H1 (cell line): ENCODE measurements at regions not wholly inside any gene's neighbourhood (a gene's known extent, or its start where the extent isn't known, plus 50 kb on each side); places are given as distances from the start of the nearest gene placed in this dataset.

ENCODE experiments used
- CTCF ChIA-PET: fragments of 300-600 bp; sonication (Branson Sonifier 250); formaldehyde crosslinking; loops from one replicate; lab custom pipeline; 2021; ENCODE audit not compliant: partially characterized antibody; lab: Charles Lee
- POLR2A ChIA-PET: fragments of 300-600 bp; sonication (Branson Sonifier 250); formaldehyde crosslinking; loops from one replicate; lab custom pipeline; 2021; ENCODE audit warnings: inconsistent platforms; ENCODE audit not compliant: partially characterized antibody; lab: Charles Lee
- DNase-seq, 2 experiments: peaks; one replicate each; pipeline versions ENCODE4 v3.0.0 to v3.0.0-alpha.2; 2010 to 2022; ENCODE audit warnings: low spot score in 2 of 2, low read depth in 1 of 2, mixed read lengths in 1 of 2
- FAIRE-seq: peaks from 2 replicates; lab custom pipeline; 2011; peaks lifted over from hg19 to GRCh38; lab: Jason Lieb, UNC
- H2AFZ ChIP-seq: 2 replicates; pipeline ENCODE4 v1.8.1; 2012; ENCODE audit warnings: low read length, inconsistent platforms
- H2AK5ac ChIP-seq: 2 replicates; pipeline ENCODE4 v1.6.1; 2013; ENCODE audit warnings: low read depth, low read length
- H2BK120ac ChIP-seq: replicated peaks from 2 replicates; pipeline ENCODE3; 2013; ENCODE audit warnings: low read depth, low read length, inconsistent platforms
- H2BK12ac ChIP-seq: 2 replicates; pipeline ENCODE4 v1.6.1; 2013; ENCODE audit warnings: low read depth, low read length
- H2BK15ac ChIP-seq: 2 replicates; pipeline ENCODE4 v1.6.1; 2013; ENCODE audit warnings: low read length
- H2BK20ac ChIP-seq: 2 replicates; pipeline ENCODE4 v1.6.1; 2013; ENCODE audit warnings: low read length
- H2BK5ac ChIP-seq: 2 replicates; pipeline ENCODE4 v1.6.1; 2013; ENCODE audit warnings: low read depth, low read length
- H3K14ac ChIP-seq: 2 replicates; pipeline ENCODE4 v1.6.1; 2013; ENCODE audit warnings: inconsistent platforms; ENCODE audit not compliant: insufficient read length
- H3K18ac ChIP-seq: 2 replicates; pipeline ENCODE4 v1.6.1; 2013; ENCODE audit warnings: low read length; ENCODE audit errors: extremely low read depth
- H3K23ac ChIP-seq: 2 replicates; pipeline ENCODE4 v1.6.1; 2013; ENCODE audit warnings: inconsistent platforms; ENCODE audit not compliant: insufficient read length
- H3K23me2 ChIP-seq: 2 replicates; pipeline ENCODE4 v1.6.1; 2013; ENCODE audit warnings: low read depth, low read length
- H3K27ac ChIP-seq: 2 replicates; pipeline ENCODE4 v1.6.1; 2011; ENCODE audit warnings: low read depth, low read length, inconsistent platforms
- H3K27me3 ChIP-seq, 4 experiments: replicated peaks in 1 of 4; 1 replicate in 1 of 4; 2 replicates in 3 of 4; pipeline versions ENCODE4 v1.6.1 to v1.8.1; 2011 to 2013; ENCODE audit warnings: low read length in 3 of 4, mild to moderate bottlenecking in 3 of 4, inconsistent platforms in 2 of 4, mixed read lengths in 2 of 4, moderate library complexity in 1 of 4; ENCODE audit not compliant: control insufficient read depth in 3 of 4, insufficient read depth in 3 of 4; ENCODE audit errors: extremely low read depth in 1 of 4
- H3K36me3 ChIP-seq, 4 experiments: 2 replicates each; pipeline versions ENCODE4 v1.6.1 to v1.8.1; 2011 to 2013; ENCODE audit warnings: mild to moderate bottlenecking in 4 of 4, low read length in 3 of 4, moderate library complexity in 2 of 4, control low read depth in 1 of 4, inconsistent platforms in 1 of 4; ENCODE audit not compliant: insufficient read depth in 4 of 4, control insufficient read depth in 2 of 4
- H3K4ac ChIP-seq: replicated peaks from 2 replicates; pipeline ENCODE3; 2013; ENCODE audit warnings: low read length, low read depth, mixed read lengths, inconsistent platforms; ENCODE audit not compliant: insufficient read length
- H3K4me1 ChIP-seq, 4 experiments: replicated peaks in 1 of 4; 1 replicate in 1 of 4; 2 replicates in 3 of 4; pipeline versions ENCODE4 v1.6.1 to v1.8.1; 2011 to 2013; ENCODE audit warnings: low read length in 3 of 4, inconsistent platforms in 2 of 4, mixed read lengths in 1 of 4; ENCODE audit not compliant: insufficient read depth in 4 of 4, control insufficient read depth in 3 of 4
- H3K4me2 ChIP-seq, 2 experiments: 2 replicates each; pipeline versions ENCODE4 v1.6.1 to v1.8.1; 2011 to 2013; ENCODE audit warnings: low read depth in 2 of 2, low read length in 2 of 2, control low read depth in 1 of 2, inconsistent platforms in 1 of 2, mild to moderate bottlenecking in 1 of 2; ENCODE audit not compliant: insufficient read depth in 1 of 2
- H3K4me3 ChIP-seq, 4 experiments: fragments of 200-600, 300-600 bp in 1 of 4; sonication (generic), shearing (Covaris generic), sonication (Bioruptor Twin) in 1 of 4; 2 replicates each; pipeline versions ENCODE4 v1.5.1 to v1.8.1; 2011 to 2016; ENCODE audit warnings: low read length in 4 of 4, low read depth in 3 of 4, control low read depth in 2 of 4, inconsistent platforms in 2 of 4, mild to moderate bottlenecking in 2 of 4, mixed read lengths in 1 of 4, moderate library complexity in 1 of 4; ENCODE audit not compliant: insufficient read depth in 2 of 4; ENCODE audit errors: extremely low read depth in 1 of 4
- H3K56ac ChIP-seq: replicated peaks from 2 replicates; pipeline ENCODE3; 2013; ENCODE audit warnings: low read depth, mild to moderate bottlenecking, mixed read lengths, low read length, inconsistent platforms; ENCODE audit not compliant: insufficient read length
- H3K79me1 ChIP-seq: 2 replicates; pipeline ENCODE4 v1.6.1; 2013; ENCODE audit warnings: low read depth, low read length, control low read depth
- H3K79me2 ChIP-seq, 2 experiments: 2 replicates each; pipeline versions ENCODE4 v1.6.1 to v1.8.1; 2012 to 2013; ENCODE audit warnings: low read length in 2 of 2, mild to moderate bottlenecking in 2 of 2, inconsistent platforms in 1 of 2; ENCODE audit not compliant: insufficient read depth in 2 of 2, control insufficient read depth in 1 of 2
- H3K9ac ChIP-seq, 4 experiments: replicated peaks in 1 of 4; 1 replicate in 1 of 4; 2 replicates in 3 of 4; pipeline versions ENCODE4 v1.6.1 to v1.8.1; 2011 to 2013; ENCODE audit warnings: low read depth in 3 of 4, low read length in 3 of 4, control low read depth in 2 of 4, mild to moderate bottlenecking in 2 of 4, moderate library complexity in 2 of 4, inconsistent platforms in 1 of 4; ENCODE audit errors: extremely low read depth in 1 of 4
- H3K9me3 ChIP-seq, 2 experiments: 2 replicates each; pipeline versions ENCODE4 v1.6.1 to v1.8.1; 2012 to 2013; ENCODE audit warnings: mild to moderate bottlenecking in 2 of 2, moderate library complexity in 2 of 2, control low read depth in 1 of 2, inconsistent platforms in 1 of 2, low read depth in 1 of 2, low read length in 1 of 2, mixed read lengths in 1 of 2; ENCODE audit not compliant: insufficient read depth in 2 of 2
- H4K20me1 ChIP-seq, 2 experiments: replicated peaks in 1 of 2; 2 replicates each; pipeline versions ENCODE3 to v1.8.1; 2011 to 2013; ENCODE audit warnings: inconsistent platforms in 2 of 2, low read length in 2 of 2, mild to moderate bottlenecking in 1 of 2; ENCODE audit not compliant: insufficient read depth in 2 of 2, control insufficient read depth in 1 of 2
- H4K5ac ChIP-seq: 2 replicates; pipeline ENCODE4 v1.6.1; 2013; ENCODE audit warnings: low read length, low read depth, mixed read lengths, inconsistent platforms; ENCODE audit not compliant: insufficient read length
- H4K8ac ChIP-seq: 2 replicates; pipeline ENCODE4 v1.8.0; 2013; ENCODE audit warnings: mild to moderate bottlenecking, moderate library complexity, low read length, inconsistent platforms; ENCODE audit not compliant: insufficient read depth; ENCODE audit errors: extremely low read depth
- H4K91ac ChIP-seq: replicated peaks from 2 replicates; pipeline ENCODE3; 2013; ENCODE audit warnings: low read length, mixed read lengths, inconsistent platforms; ENCODE audit not compliant: insufficient read length
- BACH1 ChIP-seq: IDR thresholded peaks from 2 replicates; pipeline ENCODE4 v1.6.1; 2012; ENCODE audit warnings: low read length, improper control_type of control experiment
- CEBPB ChIP-seq: IDR thresholded peaks from 2 replicates; pipeline ENCODE4 v1.6.1; 2012; ENCODE audit warnings: low read depth, low read length
- CHD2 ChIP-seq: IDR thresholded peaks from 2 replicates; pipeline ENCODE4 v1.6.1; 2012; ENCODE audit warnings: low read length, improper control_type of control experiment
- EP300 ChIP-seq, 2 experiments: IDR thresholded peaks; 1 replicate in 1 of 2; 2 replicates in 1 of 2; pipeline ENCODE4 v1.6.1; 2011 to 2012; ENCODE audit warnings: low read depth in 2 of 2, low read length in 2 of 2, mild to moderate bottlenecking in 2 of 2, borderline replicate concordance in 1 of 2, inconsistent platforms in 1 of 2, moderate library complexity in 1 of 2
- FOSL1 ChIP-seq: IDR thresholded peaks from 2 replicates; pipeline ENCODE4 v1.6.1; 2011; ENCODE audit warnings: mild to moderate bottlenecking, low read depth, low read length, moderate library complexity; ENCODE audit not compliant: insufficient read depth
- JUND ChIP-seq: IDR thresholded peaks from 2 replicates; pipeline ENCODE4 v1.6.1; 2011; ENCODE audit warnings: mild to moderate bottlenecking, improper control_type of control experiment, low read length
- NRF1 ChIP-seq: IDR thresholded peaks from 2 replicates; pipeline ENCODE4 v1.6.1; 2011; ENCODE audit warnings: mild to moderate bottlenecking, low read depth, low read length, improper control_type of control experiment
- POLR2A ChIP-seq, 2 experiments: IDR thresholded peaks; 1 replicate in 1 of 2; 2 replicates in 1 of 2; pipeline ENCODE4 v1.6.1; 2011; ENCODE audit warnings: low read depth in 2 of 2, low read length in 2 of 2, mild to moderate bottlenecking in 2 of 2; ENCODE audit errors: control extremely low read depth in 1 of 2
- RBBP5 ChIP-seq: IDR thresholded peaks from 2 replicates; pipeline ENCODE4 v1.7.1; 2012; ENCODE audit warnings: low read depth, mild to moderate bottlenecking, inconsistent platforms, low read length, moderate library complexity, borderline replicate concordance
- RFX5 ChIP-seq: IDR thresholded peaks from 2 replicates; pipeline ENCODE4 v1.6.1; 2011; ENCODE audit warnings: low read depth, low read length, improper control_type of control experiment, borderline replicate concordance
- RXRA ChIP-seq: IDR thresholded peaks from 2 replicates; pipeline ENCODE4 v1.6.1; 2011; ENCODE audit warnings: low read depth, mild to moderate bottlenecking, low read length, moderate library complexity; ENCODE audit not compliant: insufficient read depth
- USF2 ChIP-seq: IDR thresholded peaks from 2 replicates; pipeline ENCODE4 v1.6.1; 2011; ENCODE audit warnings: low read length, improper control_type of control experiment
- WGBS, 2 experiments: shearing (Covaris generic) in 1 of 2; methylation state at CpG; one replicate each; pipeline versions ENCODE4 v1.1.6 to v1.1.7; 2013 to 2015; ENCODE audit warnings: low lambda C conversion rate in 2 of 2, mixed read lengths in 2 of 2, inconsistent platforms in 1 of 2, low coverage in 1 of 2, missing lambda C conversion rate in 1 of 2; ENCODE audit not compliant: insufficient replicate concordance in 2 of 2, insufficient coverage in 1 of 2, insufficient read length in 1 of 2; ENCODE audit errors: extremely low coverage in 1 of 2, missing lambda C conversion rate in 1 of 2; 5-methylcytosine and 5-hydroxymethylcytosine counted together
- TF ChIP-seq, protein P1 (sequence below): IDR thresholded peaks from 2 replicates; pipeline ENCODE4 v1.6.1; 2012; ENCODE audit warnings: low read length, inconsistent platforms

- Histone ChIP-seq H3K36me3 (no peaks in the 10 kb centered on the region), H3K23ac (no peak overlapping the region), H2AK5ac (no peak overlapping the region), H3K18ac (no peak overlapping the region), H2BK15ac (no peak overlapping the region), H2BK20ac (no peak overlapping the region), H4K91ac (no peak overlapping the region), H3K23me2 (no peaks in the 10 kb centered on the region), H4K8ac (no peak overlapping the region), H3K27me3 (no peaks in the 10 kb centered on the region; a peak in 1 of 7 replicates), H3K9me3 (no peaks in the 10 kb centered on the region; a peak in 1 of 4 replicates), H2BK120ac (no peak overlapping the region), H3K9ac (peak overlapping the region in 1 of 4 experiments; percentile 25; a peak in 1 of 7 replicates), H2BK12ac (no peak overlapping the region), H4K20me1 (no peaks in the 10 kb centered on the region), H3K79me2 (no peaks in the 10 kb centered on the region), H3K14ac (no peak overlapping the region), H3K4me2 (no peak overlapping the region), H3K4ac (no peak overlapping the region), H3K56ac (no peak overlapping the region), H3K4me1 (no peaks in the 10 kb centered on the region), H4K5ac (no peak overlapping the region), H2AFZ (no peak overlapping the region), H3K4me3 (no peak overlapping the region), H3K27ac (no peak overlapping the region), H2BK5ac (no peak overlapping the region), H3K79me1 (no peaks in the 10 kb centered on the region)
- FAIRE-seq = no peak
- 73% methylated on average over 5 of the region's 5 CpGs; no CpG with 5 or more reads in 1 of the 2 experiments for WGBS, 2 experiments
- POLR2A ChIA-PET = no interaction called here
- CTCF ChIA-PET = interaction anchor here (0.6 to 1.3 kb wide), 4 partner anchors 32 to 89 kb away, joined by 3 to 4 read pairs (median 3); no protein-coding TSS in a partner anchor
- DNase-seq = no peak
- TF ChIP-seq RBBP5 (no peak), FOSL1 (no peak), JUND (no peak), BACH1 (no peak), CEBPB (no peak), RFX5 (no peak), NRF1 (no peak), CHD2 (no peak), POLR2A (IDR thresholded peaks at IDR 0.05; ENCODE audit: control extremely low read depth in 1 of 2, low read depth in 2 of 2, low read length in 2 of 2) (no peak), USF2 (no peak), EP300 (IDR thresholded peaks at IDR 0.05; ENCODE audit: borderline replicate concordance in 1 of 2, low read depth in 2 of 2, low read length in 2 of 2) (no peak), RXRA (no peak)
- TF ChIP-seq, protein P1, sequence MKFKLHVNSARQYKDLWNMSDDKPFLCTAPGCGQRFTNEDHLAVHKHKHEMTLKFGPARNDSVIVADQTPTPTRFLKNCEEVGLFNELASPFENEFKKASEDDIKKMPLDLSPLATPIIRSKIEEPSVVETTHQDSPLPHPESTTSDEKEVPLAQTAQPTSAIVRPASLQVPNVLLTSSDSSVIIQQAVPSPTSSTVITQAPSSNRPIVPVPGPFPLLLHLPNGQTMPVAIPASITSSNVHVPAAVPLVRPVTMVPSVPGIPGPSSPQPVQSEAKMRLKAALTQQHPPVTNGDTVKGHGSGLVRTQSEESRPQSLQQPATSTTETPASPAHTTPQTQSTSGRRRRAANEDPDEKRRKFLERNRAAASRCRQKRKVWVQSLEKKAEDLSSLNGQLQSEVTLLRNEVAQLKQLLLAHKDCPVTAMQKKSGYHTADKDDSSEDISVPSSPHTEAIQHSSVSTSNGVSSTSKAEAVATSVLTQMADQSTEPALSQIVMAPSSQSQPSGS = no peak
Observed at GRCh38 chr12:105793421-105793820, 345.3 kb downstream of the NUAK1 start.
